A549 (cell line): ENCODE measurements at regions not wholly inside any gene's neighbourhood (a gene's known extent, or its start where the extent isn't known, plus 50 kb on each side); places are given as distances from the start of the nearest gene placed in this dataset.

Source experiments
- ATAC-seq, 2 experiments: fragments of 200-7000 bp in 1 of 2; fragments of >200 bp in 1 of 2; cut with Nextera tagmentation in 1 of 2; cut with Tn5 transposase in 1 of 2; 3 replicates each; pipeline versions ENCODE4 v1.8.0 to v1.9.1; 2018 to 2020; ENCODE audit warnings: mild to moderate bottlenecking in 1 of 2, moderate library complexity in 1 of 2
- CTCF ChIA-PET: fragments of 300-600 bp; sonication (Branson Sonifier 250); formaldehyde crosslinking; extraction: SDS; loops from one replicate; lab custom pipeline; 2021; ENCODE audit warnings: antibody characterized with exemption, inconsistent platforms; lab: Yijun Ruan, JAX
- POLR2A ChIA-PET: fragments of 350-600 bp; formaldehyde crosslinking; extraction: SDS; loops from one replicate; lab custom pipeline; 2021; ENCODE audit warnings: antibody characterized with exemption, inconsistent platforms; lab: Yijun Ruan, JAX
- DNase-seq, 2 experiments: peaks; one replicate each; pipeline versions ENCODE4 v3.0.0 to v3.0.0-alpha.2; 2011 to 2016; ENCODE audit warnings: low read depth in 1 of 2, low spot score in 1 of 2
- FAIRE-seq: peaks from 2 replicates; lab custom pipeline; 2011; peaks lifted over from hg19 to GRCh38; lab: Jason Lieb, UNC
- H3K27ac ChIP-seq, 2 experiments: fragments of >200 bp; sonication (Bioruptor Twin); formaldehyde crosslinking; 3 replicates each; pipeline ENCODE4 v1.5.1; 2016 to 2017
- H3K4me1 ChIP-seq: fragments of >200 bp; sonication (Bioruptor Twin); formaldehyde crosslinking; 3 replicates; pipeline ENCODE4 v1.6.1; 2016
- H3K4me2 ChIP-seq: fragments of >200 bp; sonication (Bioruptor Twin); formaldehyde crosslinking; 3 replicates; pipeline ENCODE4 v1.6.1; 2016
- H3K4me3 ChIP-seq: fragments of >200 bp; sonication (Bioruptor Twin); formaldehyde crosslinking; 3 replicates; pipeline ENCODE4 v1.5.1; 2016
- H3K9me3 ChIP-seq: fragments of >200 bp; sonication (Bioruptor Twin); formaldehyde crosslinking; 3 replicates; pipeline ENCODE4 v1.6.1; 2016
- CEBPB ChIP-seq, 2 experiments: fragments of >200 bp in 1 of 2; sonication (Bioruptor Twin) in 1 of 2; formaldehyde crosslinking in 1 of 2; IDR thresholded peaks; 2 replicates each; pipeline ENCODE4 v1.6.1; 2012 to 2016
- CHD2 ChIP-seq: fragments of 150-350 bp; IDR thresholded peaks from 2 replicates; pipeline ENCODE4 v1.6.1; 2014; ENCODE audit warnings: low read length; ENCODE audit not compliant: partially characterized antibody
- FOXS1 ChIP-seq: fragments of 250-450 bp; sonication (Bioruptor Pico); IDR thresholded peaks from 2 replicates; pipeline ENCODE4 v1.5.0; 2020; ENCODE audit warnings: mild to moderate bottlenecking, moderate library complexity
- GATA3 ChIP-seq: IDR thresholded peaks from 2 replicates; pipeline ENCODE4 v1.6.1; 2012; ENCODE audit warnings: borderline replicate concordance
- HDAC2 ChIP-seq: fragments of 200-600 bp; sonication (generic); IDR thresholded peaks from 2 replicates; pipeline ENCODE4 v1.6.1; 2016
- HOXB5 ChIP-seq: fragments of 250-450 bp; sonication (Bioruptor Pico); IDR thresholded peaks from 2 replicates; pipeline ENCODE4 v1.5.0; 2020; ENCODE audit warnings: mild to moderate bottlenecking, moderate library complexity
- JUN ChIP-seq, 2 experiments: fragments of >200 bp; sonication (Bioruptor Twin); formaldehyde crosslinking; IDR thresholded peaks; 2 replicates in 1 of 2; 3 replicates in 1 of 2; pipeline ENCODE4 v1.6.1; 2016 to 2017
- PHF8 ChIP-seq: fragments of 200-600 bp; sonication (generic); IDR thresholded peaks from 2 replicates; pipeline ENCODE4 v1.6.1; 2016; ENCODE audit warnings: low read depth, mild to moderate bottlenecking, antibody characterized with exemption, moderate library complexity, borderline replicate concordance
- RAD21 ChIP-seq, 2 experiments: fragments of >200 bp in 1 of 2; sonication (Bioruptor Twin) in 1 of 2; formaldehyde crosslinking in 1 of 2; IDR thresholded peaks in 1 of 2; conservative IDR thresholded peaks in 1 of 2; 2 replicates in 1 of 2; 3 replicates in 1 of 2; pipeline ENCODE4 v1.6.1; 2012 to 2018; ENCODE audit warnings: inconsistent platforms in 1 of 2
- TFCP2L1 ChIP-seq: fragments of 250-450 bp; sonication (Bioruptor Pico); IDR thresholded peaks from 2 replicates; pipeline ENCODE4 v1.5.0; 2021; ENCODE audit warnings: mild to moderate bottlenecking
- ZFP36 ChIP-seq: fragments of 450-650 bp; IDR thresholded peaks from 2 replicates; pipeline ENCODE4 v1.6.1; 2014; ENCODE audit warnings: borderline replicate concordance; ENCODE audit not compliant: partially characterized antibody
- WGBS: methylation state at CpG from one replicate; pipeline ENCODE4 v1.1.6; 2017; ENCODE audit errors: missing lambda C conversion rate; 5-methylcytosine and 5-hydroxymethylcytosine counted together
- TF ChIP-seq, protein P1 (sequence below): fragments of >200 bp; sonication (Bioruptor Twin); formaldehyde crosslinking; IDR thresholded peaks from 3 replicates; pipeline ENCODE4 v1.6.1; 2016
- TF ChIP-seq, protein P2 (sequence below): fragments of 150-350 bp; IDR thresholded peaks from 2 replicates; pipeline ENCODE4 v1.6.1; 2014; ENCODE audit warnings: low read depth, mild to moderate bottlenecking, low read length
- TF ChIP-seq, protein P3 (sequence below): fragments of 200-600 bp; sonication (generic); IDR thresholded peaks from 2 replicates; pipeline ENCODE4 v1.6.1; 2016; ENCODE audit warnings: antibody characterized with exemption, mild to moderate bottlenecking, moderate library complexity

DNA sequence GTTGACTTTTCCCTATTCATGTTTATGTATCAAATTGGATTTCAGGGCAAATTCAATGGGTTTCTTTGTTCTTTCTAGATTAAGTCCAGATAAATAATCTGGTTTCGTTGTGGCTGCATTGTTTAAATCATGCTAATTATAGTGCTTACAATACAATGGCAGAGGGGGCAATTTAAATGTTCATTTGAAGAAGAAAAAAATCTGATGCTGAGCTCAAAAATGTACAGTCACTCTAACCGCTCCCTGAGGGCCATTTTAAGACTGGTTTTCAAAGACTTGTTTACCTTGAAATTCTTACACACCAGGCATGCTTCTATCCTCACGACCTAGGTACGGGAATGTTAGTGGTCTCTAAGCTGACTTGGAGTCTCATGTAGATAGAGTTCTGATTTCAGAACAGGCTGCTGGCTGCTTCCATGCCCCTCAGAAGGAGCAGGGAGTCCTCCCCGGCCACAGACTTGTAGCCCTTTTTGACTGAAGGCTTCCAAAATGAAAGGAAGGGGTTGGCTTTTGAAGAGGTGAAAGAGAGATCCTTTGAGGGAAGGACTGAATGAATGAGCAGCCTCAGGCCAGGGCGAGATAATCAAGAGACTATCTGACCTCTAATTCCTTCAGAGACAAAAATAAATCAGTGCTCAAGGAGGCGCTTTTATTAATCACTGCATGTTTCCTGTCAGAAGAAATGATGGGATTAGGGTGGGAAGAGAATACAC is 86.1 kb upstream of the ZNF217 start:
- peak in 1 of 2 experiments; percentile 36 for DNase-seq
- ChIA-PET POLR2A (interaction anchor here (1.1 kb wide), 1 partner anchor 56 kb away, joined by 4 read pairs; no protein-coding TSS in a partner anchor), CTCF (interaction anchor here (0.7 to 3.4 kb wide), 3 partner anchors 12 to 140 kb away, joined by 3 to 17 read pairs (median 3); no protein-coding TSS in a partner anchor)
- 29% methylated on average over 7 of the region's 7 CpGs for WGBS
- Histone ChIP-seq H3K4me1 (peaks cover 33% of the 10 kb centered on the region), H3K4me3 (no peak overlapping the region; the same call in 2 of the 3 replicates), H3K9me3 (no peaks in the 10 kb centered on the region), H3K4me2 (peak overlapping the region; percentile 82), H3K27ac (peak overlapping the region; percentile 75 to 89)
- FAIRE-seq = no peak
- peak in 1 of 2 experiments; percentile 54; a peak in 3 of 6 replicates for ATAC-seq
- TF ChIP-seq JUN (IDR thresholded peaks at IDR 0.05) (no peak), PHF8 (no peak), HOXB5 (CRISPR knock-in tag) (no peak)

DNA sequence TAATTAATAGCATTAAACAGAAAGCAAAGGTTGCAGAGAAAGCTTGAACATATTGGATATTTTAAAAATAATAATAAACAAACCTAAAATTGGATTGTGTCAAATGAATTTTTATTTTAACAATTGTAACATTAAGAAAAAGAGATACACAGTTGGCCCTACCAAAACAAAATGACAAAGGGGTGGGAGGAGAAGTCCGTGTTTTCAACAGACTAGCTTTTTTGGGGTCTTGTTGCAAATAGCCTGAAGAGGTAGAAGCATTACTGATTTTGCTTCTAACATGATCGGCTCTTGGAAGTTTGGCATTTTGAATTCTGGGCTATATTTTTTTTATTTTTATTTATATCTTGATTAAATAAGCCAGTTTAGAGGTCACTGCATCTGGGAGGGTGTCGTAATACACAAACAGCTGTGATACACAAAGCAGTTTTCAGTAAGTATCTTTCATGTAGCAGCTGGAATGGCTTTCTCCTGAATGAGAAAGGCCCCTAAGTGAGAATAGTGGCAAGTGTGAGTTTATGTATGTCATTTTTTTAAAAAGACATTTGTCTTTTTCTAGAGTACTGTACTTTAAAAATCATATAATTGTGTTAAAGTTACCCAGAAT is 85.5 kb upstream of the ZNF217 start:
- no peak for ATAC-seq
- H3K4me3 ChIP-seq = peak overlapping the region; percentile 9; the same call in 1 of the 3 replicates
- CTCF ChIA-PET = interaction anchor here (0.7 to 3.4 kb wide), 3 partner anchors 12 to 140 kb away, joined by 3 to 17 read pairs (median 3); no protein-coding TSS in a partner anchor

DNA sequence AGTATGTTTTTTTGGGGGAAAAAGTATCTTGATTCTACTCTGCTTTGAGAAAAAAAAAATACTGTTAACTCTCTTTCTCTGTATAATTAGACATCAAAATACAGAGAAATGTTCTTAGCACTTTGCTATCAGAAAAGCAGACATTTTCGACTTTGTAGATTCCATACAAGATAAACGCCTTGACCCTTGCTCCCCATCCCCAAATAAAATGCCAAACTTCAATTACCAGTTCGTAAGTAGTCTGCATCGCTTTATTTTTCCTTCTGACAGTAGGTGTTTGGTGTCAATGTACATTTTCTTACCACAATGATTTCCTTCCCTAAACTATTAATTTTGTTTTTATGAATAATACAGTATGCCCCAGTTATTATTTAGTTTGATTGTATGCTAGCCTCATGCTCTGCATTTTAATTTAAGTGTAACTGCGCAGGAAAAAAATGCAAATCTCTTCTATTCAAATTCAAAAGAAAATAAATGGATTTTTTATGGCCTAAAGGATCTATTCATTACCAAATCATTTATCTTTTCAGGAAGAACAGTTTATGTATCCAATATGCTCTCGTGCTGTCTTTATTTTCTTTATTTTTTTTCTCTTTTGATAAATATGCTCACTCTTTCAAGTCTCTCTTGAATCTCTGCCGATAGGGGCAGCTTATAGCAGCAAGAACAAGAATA is 84.8 kb upstream of the ZNF217 start:
- FAIRE-seq = no peak
- DNase-seq = no peak
- peak in 1 of 2 experiments; percentile 27; a peak in 1 of 6 replicates for ATAC-seq
- CTCF ChIA-PET = interaction anchor here (0.7 to 3.4 kb wide), 3 partner anchors 13 to 226 kb away, joined by 3 to 17 read pairs (median 4); no protein-coding TSS in a partner anchor
- no peak overlapping the region for H3K4me3 ChIP-seq
- TF ChIP-seq, protein P1, sequence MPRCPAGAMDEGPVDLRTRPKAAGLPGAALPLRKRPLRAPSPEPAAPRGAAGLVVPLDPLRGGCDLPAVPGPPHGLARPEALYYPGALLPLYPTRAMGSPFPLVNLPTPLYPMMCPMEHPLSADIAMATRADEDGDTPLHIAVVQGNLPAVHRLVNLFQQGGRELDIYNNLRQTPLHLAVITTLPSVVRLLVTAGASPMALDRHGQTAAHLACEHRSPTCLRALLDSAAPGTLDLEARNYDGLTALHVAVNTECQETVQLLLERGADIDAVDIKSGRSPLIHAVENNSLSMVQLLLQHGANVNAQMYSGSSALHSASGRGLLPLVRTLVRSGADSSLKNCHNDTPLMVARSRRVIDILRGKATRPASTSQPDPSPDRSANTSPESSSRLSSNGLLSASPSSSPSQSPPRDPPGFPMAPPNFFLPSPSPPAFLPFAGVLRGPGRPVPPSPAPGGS = no peak
- peak; percentile 34; the same call in 1 of the 2 replicates for TF ChIP-seq GATA3
- H3K4me1 ChIP-seq = peaks cover 33% of the 10 kb centered on the region
- H3K27ac ChIP-seq = peak overlapping the region; percentile 75 to 89
- no peaks in the 10 kb centered on the region for H3K9me3 ChIP-seq
- H3K4me2 ChIP-seq = peak overlapping the region; percentile 82
- POLR2A ChIA-PET = interaction anchor here (1.2 kb wide), 1 partner anchor 60 kb away, joined by 4 read pairs; no protein-coding TSS in a partner anchor
- WGBS = 30% methylated on average over 7 of the region's 7 CpGs

More for the DNA sequence above, 85.5 kb upstream of the ZNF217 start:
- POLR2A ChIA-PET = interaction anchor here (1.1 to 1.2 kb wide), 2 partner anchors 57 to 60 kb away, joined by 4 read pairs; no protein-coding TSS in a partner anchor
- peaks cover 33% of the 10 kb centered on the region for H3K4me1 ChIP-seq
- H3K4me2 ChIP-seq = peak overlapping the region; percentile 82
- H3K27ac ChIP-seq = peak overlapping the region; percentile 75 to 89
- WGBS = 34% methylated on average over 3 of the region's 3 CpGs
- TF ChIP-seq TFCP2L1 (CRISPR knock-in tag) = no peak
- no peak for TF ChIP-seq CHD2
- TF ChIP-seq, protein P2, sequence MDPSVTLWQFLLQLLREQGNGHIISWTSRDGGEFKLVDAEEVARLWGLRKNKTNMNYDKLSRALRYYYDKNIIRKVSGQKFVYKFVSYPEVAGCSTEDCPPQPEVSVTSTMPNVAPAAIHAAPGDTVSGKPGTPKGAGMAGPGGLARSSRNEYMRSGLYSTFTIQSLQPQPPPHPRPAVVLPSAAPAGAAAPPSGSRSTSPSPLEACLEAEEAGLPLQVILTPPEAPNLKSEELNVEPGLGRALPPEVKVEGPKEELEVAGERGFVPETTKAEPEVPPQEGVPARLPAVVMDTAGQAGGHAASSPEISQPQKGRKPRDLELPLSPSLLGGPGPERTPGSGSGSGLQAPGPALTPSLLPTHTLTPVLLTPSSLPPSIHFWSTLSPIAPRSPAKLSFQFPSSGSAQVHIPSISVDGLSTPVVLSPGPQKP = no peak
- TF ChIP-seq HDAC2 = no peak
- TF ChIP-seq RAD21 (conservative IDR thresholded peaks at IDR 0.05 in 1 of 2, IDR thresholded peaks at IDR 0.05 in 1 of 2) = 0 out of 5 replicates have a peak, but pooled peaks of 1 of the 2 experiments have one; percentile 4
- TF ChIP-seq, protein P3, sequence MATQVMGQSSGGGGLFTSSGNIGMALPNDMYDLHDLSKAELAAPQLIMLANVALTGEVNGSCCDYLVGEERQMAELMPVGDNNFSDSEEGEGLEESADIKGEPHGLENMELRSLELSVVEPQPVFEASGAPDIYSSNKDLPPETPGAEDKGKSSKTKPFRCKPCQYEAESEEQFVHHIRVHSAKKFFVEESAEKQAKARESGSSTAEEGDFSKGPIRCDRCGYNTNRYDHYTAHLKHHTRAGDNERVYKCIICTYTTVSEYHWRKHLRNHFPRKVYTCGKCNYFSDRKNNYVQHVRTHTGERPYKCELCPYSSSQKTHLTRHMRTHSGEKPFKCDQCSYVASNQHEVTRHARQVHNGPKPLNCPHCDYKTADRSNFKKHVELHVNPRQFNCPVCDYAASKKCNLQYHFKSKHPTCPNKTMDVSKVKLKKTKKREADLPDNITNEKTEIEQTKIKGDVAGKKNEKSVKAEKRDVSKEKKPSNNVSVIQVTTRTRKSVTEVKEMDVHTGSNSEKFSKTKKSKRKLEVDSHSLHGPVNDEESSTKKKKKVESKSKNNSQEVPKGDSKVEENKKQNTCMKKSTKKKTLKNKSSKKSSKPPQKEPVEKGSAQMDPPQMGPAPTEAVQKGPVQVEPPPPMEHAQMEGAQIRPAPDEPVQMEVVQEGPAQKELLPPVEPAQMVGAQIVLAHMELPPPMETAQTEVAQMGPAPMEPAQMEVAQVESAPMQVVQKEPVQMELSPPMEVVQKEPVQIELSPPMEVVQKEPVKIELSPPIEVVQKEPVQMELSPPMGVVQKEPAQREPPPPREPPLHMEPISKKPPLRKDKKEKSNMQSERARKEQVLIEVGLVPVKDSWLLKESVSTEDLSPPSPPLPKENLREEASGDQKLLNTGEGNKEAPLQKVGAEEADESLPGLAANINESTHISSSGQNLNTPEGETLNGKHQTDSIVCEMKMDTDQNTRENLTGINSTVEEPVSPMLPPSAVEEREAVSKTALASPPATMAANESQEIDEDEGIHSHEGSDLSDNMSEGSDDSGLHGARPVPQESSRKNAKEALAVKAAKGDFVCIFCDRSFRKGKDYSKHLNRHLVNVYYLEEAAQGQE = no peak
- TF ChIP-seq ZFP36 = no peak
- peak; percentile 25 to 71; a peak in 3 of 4 replicates for TF ChIP-seq CEBPB (IDR thresholded peaks at IDR 0.05)
- no peak for TF ChIP-seq FOXS1
- H3K9me3 ChIP-seq = no peaks in the 10 kb centered on the region
- FAIRE-seq (no peak), DNase-seq (no peak)
